Activated CD8-positive, alpha-beta T cell treated with anti-CD3 and anti-CD28 coated beads for 36 hours (primary cell): ENCODE measurements at regions not wholly inside any gene's neighbourhood (a gene's known extent, or its start where the extent isn't known, plus 50 kb on each side); places are given as distances from the start of the nearest gene placed in this dataset.

Experiments
- ATAC-seq: fragments of 200-7000 bp; cut with Tn5 transposase; one replicate; pipeline ENCODE4 v1.10.0; 2021; ENCODE audit warnings: mild to moderate bottlenecking, moderate library complexity
- CTCF ChIA-PET: fragments of 350-600 bp; sonication (Branson Sonifier 250); formaldehyde crosslinking; loops from one replicate; lab custom pipeline; 2021; ENCODE audit warnings: antibody characterized with exemption; lab: Charles Lee
- POLR2A ChIA-PET: fragments of 350-600 bp; sonication (Branson Sonifier 250); formaldehyde crosslinking; loops from one replicate; lab custom pipeline; 2021; ENCODE audit warnings: antibody characterized with exemption; lab: Charles Lee
- DNase-seq: peaks from one replicate; pipeline ENCODE4 v3.0.0-alpha.2; 2020
- H3K27ac Mint-ChIP-seq: one replicate; pipeline ENCODE4 v1.8.0; 2021; ENCODE audit warnings: mild to moderate bottlenecking, mixed read lengths
- H3K27me3 Mint-ChIP-seq: one replicate; pipeline ENCODE4 v1.8.0; 2021; ENCODE audit warnings: mixed read lengths
- H3K36me3 Mint-ChIP-seq: one replicate; pipeline ENCODE4 v1.8.0; 2021; ENCODE audit warnings: low read depth, mixed read lengths
- H3K4me1 Mint-ChIP-seq: one replicate; pipeline ENCODE4 v1.8.0; 2021; ENCODE audit warnings: low read depth, mixed read lengths
- H3K4me3 Mint-ChIP-seq: one replicate; pipeline ENCODE4 v1.8.0; 2021; ENCODE audit warnings: mild to moderate bottlenecking, moderate library complexity, mixed read lengths
- H3K9me3 Mint-ChIP-seq: one replicate; pipeline ENCODE4 v1.8.0; 2021; ENCODE audit warnings: mixed read lengths
- intact Hi-C: fragments of 100-400 bp; cut with micrococcal nuclease; formaldehyde crosslinking; loops from one replicate; pipeline ENCODE4 v1.10.0; 2022
- TF ChIP-seq, protein P1 (sequence below): fragments of 200-600 bp; IDR thresholded peaks from one replicate; pipeline ENCODE4 v1.8.0; 2022; ENCODE audit warnings: antibody characterized with exemption, mild to moderate bottlenecking

- Mint-ChIP-seq H3K36me3 (no peaks in the 10 kb centered on the region), H3K27me3 (peaks cover 4% of the 10 kb centered on the region), H3K4me3 (no peak overlapping the region), H3K9me3 (no peaks in the 10 kb centered on the region), H3K4me1 (no peaks in the 10 kb centered on the region), H3K27ac (no peak overlapping the region)
- ChIA-PET CTCF (interaction anchor here (1.3 kb wide), 1 partner anchor 10 kb away, joined by 3 read pairs; no protein-coding TSS in a partner anchor), POLR2A (no interaction called here)
- ATAC-seq: no peak
- intact Hi-C loops: no loop called here
- TF ChIP-seq, protein P1, sequence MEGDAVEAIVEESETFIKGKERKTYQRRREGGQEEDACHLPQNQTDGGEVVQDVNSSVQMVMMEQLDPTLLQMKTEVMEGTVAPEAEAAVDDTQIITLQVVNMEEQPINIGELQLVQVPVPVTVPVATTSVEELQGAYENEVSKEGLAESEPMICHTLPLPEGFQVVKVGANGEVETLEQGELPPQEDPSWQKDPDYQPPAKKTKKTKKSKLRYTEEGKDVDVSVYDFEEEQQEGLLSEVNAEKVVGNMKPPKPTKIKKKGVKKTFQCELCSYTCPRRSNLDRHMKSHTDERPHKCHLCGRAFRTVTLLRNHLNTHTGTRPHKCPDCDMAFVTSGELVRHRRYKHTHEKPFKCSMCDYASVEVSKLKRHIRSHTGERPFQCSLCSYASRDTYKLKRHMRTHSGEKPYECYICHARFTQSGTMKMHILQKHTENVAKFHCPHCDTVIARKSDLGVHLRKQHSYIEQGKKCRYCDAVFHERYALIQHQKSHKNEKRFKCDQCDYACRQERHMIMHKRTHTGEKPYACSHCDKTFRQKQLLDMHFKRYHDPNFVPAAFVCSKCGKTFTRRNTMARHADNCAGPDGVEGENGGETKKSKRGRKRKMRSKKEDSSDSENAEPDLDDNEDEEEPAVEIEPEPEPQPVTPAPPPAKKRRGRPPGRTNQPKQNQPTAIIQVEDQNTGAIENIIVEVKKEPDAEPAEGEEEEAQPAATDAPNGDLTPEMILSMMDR: no peak
- no peak for DNase-seq
Measured at GRCh38 chrX:23578079-23578478, 89.2 kb upstream of the PRDX4 start.

DNA sequence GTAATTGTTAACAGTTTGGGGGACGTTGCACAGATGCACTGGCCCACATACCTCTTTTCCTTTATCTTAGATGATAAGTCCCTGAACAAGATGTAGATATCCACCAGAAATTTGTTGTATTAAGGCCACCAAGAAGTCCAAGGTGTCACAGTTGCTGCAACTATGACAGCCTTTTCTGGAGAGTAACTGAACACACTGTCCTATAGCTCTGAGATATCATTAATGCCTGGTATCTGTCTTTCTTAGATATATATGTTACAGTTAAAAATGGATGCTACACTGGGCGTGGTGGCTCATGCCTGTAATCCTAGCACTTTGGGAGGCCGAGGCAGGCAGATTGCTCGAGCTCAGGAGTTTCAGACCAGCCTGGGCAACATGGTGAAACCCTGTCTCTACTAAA is 77.8 kb upstream of the PRDX4 start:
- POLR2A ChIA-PET: no interaction called here
- TF ChIP-seq, protein P1: no peak
- H3K4me1 Mint-ChIP-seq: no peaks in the 10 kb centered on the region
- DNase-seq: no peak
- no peak overlapping the region for H3K27ac Mint-ChIP-seq
- no peaks in the 10 kb centered on the region for H3K9me3 Mint-ChIP-seq
- CTCF ChIA-PET: no interaction called here
- intact Hi-C loops: no loop called here
- no peak overlapping the region for H3K4me3 Mint-ChIP-seq
- H3K36me3 Mint-ChIP-seq: no peaks in the 10 kb centered on the region
- ATAC-seq: no peak
- H3K27me3 Mint-ChIP-seq: no peaks in the 10 kb centered on the region

- Mint-ChIP-seq H3K9me3 (no peaks in the 10 kb centered on the region), H3K4me3 (no peak overlapping the region), H3K36me3 (no peaks in the 10 kb centered on the region), H3K27me3 (no peaks in the 10 kb centered on the region), H3K4me1 (no peaks in the 10 kb centered on the region), H3K27ac (no peak overlapping the region)
- TF ChIP-seq, protein P1: no peak
- no peak for ATAC-seq
- intact Hi-C loops: no loop called here
- no peak for DNase-seq
- ChIA-PET POLR2A (no interaction called here), CTCF (no interaction called here)
Measured at GRCh38 chrX:23592741-23593140, 74.6 kb upstream of the PRDX4 start.

DNA sequence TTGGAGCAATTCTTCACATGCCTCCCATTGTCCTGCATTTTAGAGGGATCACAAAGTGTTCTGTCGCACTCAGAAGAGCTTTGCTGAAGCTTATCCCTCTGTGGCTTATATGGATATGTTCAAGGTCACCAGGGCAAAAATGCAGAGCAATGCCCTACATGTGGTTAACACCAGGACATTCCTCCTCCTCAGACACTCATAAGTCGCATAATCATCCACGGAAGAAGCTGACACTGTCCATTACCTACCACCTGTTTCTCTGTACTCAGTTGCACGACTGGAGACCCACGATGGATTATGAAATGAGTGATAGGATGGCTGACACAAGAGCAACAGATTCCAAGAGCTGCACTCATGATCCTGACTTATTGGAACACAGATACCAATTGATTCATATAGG is 68.7 kb upstream of the PRDX4 start:
- TF ChIP-seq, protein P1: no peak
- Mint-ChIP-seq H3K4me3 (no peak overlapping the region), H3K9me3 (no peaks in the 10 kb centered on the region), H3K36me3 (no peaks in the 10 kb centered on the region), H3K27me3 (no peaks in the 10 kb centered on the region), H3K27ac (no peak overlapping the region), H3K4me1 (no peaks in the 10 kb centered on the region)
- DNase-seq (no peak), ATAC-seq (no peak)
- intact Hi-C loops: no loop called here
- POLR2A ChIA-PET: no interaction called here
- CTCF ChIA-PET: no interaction called here

GRCh38 chrX:23603501-23603900 is 63.8 kb upstream of the PRDX4 start:
- no peaks in the 10 kb centered on the region for H3K9me3 Mint-ChIP-seq
- intact Hi-C loops: no loop called here
- TF ChIP-seq, protein P1: no peak
- no peaks in the 10 kb centered on the region for H3K4me1 Mint-ChIP-seq
- no peak for ATAC-seq
- no peaks in the 10 kb centered on the region for H3K27me3 Mint-ChIP-seq
- H3K4me3 Mint-ChIP-seq: no peak overlapping the region
- no peak for DNase-seq
- CTCF ChIA-PET: interaction anchor here (1.4 kb wide), 1 partner anchor 13 kb away, joined by 3 read pairs; no protein-coding TSS in a partner anchor
- no peaks in the 10 kb centered on the region for H3K36me3 Mint-ChIP-seq
- POLR2A ChIA-PET: no interaction called here
- no peak overlapping the region for H3K27ac Mint-ChIP-seq
